HG03095 (cell line): ENCODE measurements at regions not wholly inside any gene's neighbourhood (a gene's known extent, or its start where the extent isn't known, plus 50 kb on each side); places are given as distances from the start of the nearest gene placed in this dataset.
"Not testable (repeated sequence)": the region's sequence is repeated elsewhere in the genome, so short reads cannot be mapped to it uniquely, and the experiment has no call there.

Experiments
- ATAC-seq: cut with Tn5 transposase; IDR thresholded peaks from one replicate; pipeline ENCODE4 v1.9.1; 2021; ENCODE audit warnings: moderate library complexity; ENCODE audit not compliant: unreplicated experiment

DNA sequence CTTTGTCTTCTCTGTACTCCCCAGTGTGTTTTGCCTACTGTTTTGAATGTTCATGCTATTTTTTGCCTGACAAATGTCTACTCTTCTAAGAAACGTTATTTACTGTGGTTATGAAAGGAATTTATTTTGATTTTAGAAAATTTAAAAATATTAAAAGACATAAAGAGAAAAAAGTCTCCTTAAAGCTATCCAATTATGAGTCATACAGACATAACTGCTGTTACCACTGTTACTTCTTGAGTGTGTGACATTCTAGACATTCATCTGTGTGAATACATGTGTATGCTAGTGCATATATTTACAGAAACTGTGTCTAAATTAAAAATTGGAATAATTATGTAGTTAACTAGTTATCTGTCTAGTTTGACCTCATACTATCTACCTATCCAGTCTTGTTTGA is 187.6 kb upstream of the SGCG start:
- no peak for ATAC-seq

GRCh38 chr13:23003446-23003845 is 177.3 kb upstream of the SGCG start:
- ATAC-seq, result no peak

GRCh38 chr13:23007426-23007825 is 173.4 kb upstream of the SGCG start:
- no peak for ATAC-seq

DNA sequence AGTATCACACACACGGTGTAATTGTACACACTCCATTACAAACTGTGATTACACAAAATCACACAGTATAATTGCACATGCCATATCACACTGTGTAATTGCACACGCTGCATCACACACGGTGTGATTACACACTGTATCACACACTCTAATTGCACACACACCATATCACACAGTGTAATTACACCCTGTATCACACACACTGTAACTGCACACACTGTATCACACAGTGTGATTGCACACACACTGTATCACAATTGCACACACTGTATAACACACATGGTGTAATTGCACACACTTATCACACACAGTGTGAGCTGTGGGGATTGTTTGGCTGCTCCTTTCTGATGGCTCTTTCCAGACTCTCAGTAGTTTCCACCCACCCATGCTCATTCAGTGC is 162.6 kb upstream of the SGCG start:
- no peak for ATAC-seq

DNA sequence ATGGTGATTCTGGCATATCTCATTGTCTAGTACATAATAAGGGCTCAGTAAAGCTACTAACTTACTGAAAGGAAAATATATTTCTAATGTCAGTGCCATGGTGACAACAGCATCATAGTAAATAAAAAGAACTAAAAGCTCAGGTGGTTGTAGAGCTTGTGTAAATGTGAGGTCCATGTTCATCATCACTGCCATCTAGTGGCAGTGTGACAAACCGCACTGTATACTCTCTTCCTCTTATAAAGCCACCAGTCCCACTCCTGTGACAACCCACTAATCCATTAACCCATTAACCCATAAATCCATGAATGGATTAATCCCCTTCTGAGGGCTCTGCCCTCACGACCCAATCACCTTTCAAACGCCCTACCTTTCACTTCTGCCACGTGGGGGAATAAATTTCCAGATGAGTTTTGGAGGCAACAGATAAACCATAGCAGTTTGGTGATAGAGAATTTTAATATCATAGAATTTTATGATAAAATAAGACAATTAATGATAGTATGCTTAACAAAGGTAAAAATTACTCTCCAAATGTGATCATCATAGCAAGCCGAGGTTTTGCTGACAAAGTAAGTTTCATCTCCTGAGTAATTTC is 160.4 kb upstream of the SGCG start:
- ATAC-seq, result peak; percentile 89

DNA sequence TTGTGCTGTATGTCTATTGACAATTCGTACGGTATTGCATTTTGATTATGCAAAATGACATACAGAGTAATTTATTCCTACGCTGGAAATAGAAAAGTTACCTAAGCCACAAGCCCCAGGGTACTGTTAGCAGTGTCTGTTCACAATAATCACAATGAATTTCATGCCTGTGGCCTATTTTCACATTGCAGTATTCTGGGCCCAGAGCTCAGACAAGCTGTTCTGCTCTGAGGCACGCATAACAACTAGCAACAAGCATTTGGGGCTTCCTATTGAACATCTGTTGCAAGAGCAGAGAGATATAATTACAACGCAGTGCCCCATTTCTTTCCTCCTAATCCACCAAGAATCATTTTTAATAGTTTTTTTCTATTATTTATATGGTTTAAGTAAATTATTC is 158.9 kb upstream of the SGCG start:
- ATAC-seq, result no peak

GRCh38 chr13:23022704-23023103 is 158.1 kb upstream of the SGCG start:
- ATAC-seq, result no peak

- no peak for ATAC-seq
Observed at GRCh38 chr13:23025864-23026608, 154.7 kb upstream of the SGCG start.

- no peak for ATAC-seq
Observed at GRCh38 chr13:23039266-23039935, 141.4 kb upstream of the SGCG start.

- no peak for ATAC-seq
Observed at GRCh38 chr13:23042181-23042580, 138.6 kb upstream of the SGCG start.

GRCh38 chr13:23044906-23045305 is 135.9 kb upstream of the SGCG start:
- no peak for ATAC-seq

DNA sequence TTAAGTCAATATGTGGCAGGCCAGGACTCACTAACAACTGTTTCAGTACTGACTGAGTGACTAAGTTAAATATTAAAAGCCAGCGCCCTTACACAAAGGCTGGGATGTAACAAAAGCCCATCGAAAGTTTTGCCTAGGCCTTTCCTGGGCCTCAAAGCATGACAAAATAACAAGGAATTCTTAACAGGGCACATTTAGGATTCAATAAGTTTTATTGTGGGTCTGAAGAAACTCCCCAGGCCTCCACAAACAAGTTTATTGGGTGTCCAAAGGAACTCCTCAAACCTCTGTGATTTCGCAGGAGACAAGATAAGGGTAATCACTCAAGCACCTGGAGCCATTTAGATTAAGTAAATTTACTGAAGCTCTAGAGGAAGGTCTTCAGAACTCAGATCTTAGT is 130.7 kb upstream of the SGCG start:
- ATAC-seq, result no peak

- ATAC-seq, result not testable (repeated sequence)
Observed at GRCh38 chr13:23053711-23054110, 127.1 kb upstream of the SGCG start.

- no peak for ATAC-seq
Observed at GRCh38 chr13:23059173-23059572, 121.6 kb upstream of the SGCG start.

GRCh38 chr13:23060959-23061358 is 119.8 kb upstream of the SGCG start:
- no peak for ATAC-seq

DNA sequence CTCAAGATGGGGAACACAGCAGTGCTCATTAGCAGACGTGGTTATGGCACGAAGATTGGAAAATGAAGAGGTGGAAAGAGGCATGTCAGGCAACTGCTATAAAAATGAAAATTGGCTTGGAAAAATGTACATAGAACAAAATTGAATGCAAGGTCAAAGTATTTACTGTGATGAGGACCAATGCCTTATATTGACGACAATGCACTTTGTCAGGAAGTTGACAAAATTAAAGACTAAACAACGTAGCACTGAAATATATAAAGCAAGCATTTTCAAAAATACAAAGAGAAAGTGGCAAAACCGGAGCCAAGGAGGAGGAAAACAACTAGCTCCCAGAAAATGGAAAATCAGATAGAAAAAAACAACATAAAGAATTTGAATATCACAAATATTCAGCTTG is 113.7 kb upstream of the SGCG start:
- no peak for ATAC-seq

- no peak for ATAC-seq
Observed at GRCh38 chr13:23069566-23069965, 111.2 kb upstream of the SGCG start.

DNA sequence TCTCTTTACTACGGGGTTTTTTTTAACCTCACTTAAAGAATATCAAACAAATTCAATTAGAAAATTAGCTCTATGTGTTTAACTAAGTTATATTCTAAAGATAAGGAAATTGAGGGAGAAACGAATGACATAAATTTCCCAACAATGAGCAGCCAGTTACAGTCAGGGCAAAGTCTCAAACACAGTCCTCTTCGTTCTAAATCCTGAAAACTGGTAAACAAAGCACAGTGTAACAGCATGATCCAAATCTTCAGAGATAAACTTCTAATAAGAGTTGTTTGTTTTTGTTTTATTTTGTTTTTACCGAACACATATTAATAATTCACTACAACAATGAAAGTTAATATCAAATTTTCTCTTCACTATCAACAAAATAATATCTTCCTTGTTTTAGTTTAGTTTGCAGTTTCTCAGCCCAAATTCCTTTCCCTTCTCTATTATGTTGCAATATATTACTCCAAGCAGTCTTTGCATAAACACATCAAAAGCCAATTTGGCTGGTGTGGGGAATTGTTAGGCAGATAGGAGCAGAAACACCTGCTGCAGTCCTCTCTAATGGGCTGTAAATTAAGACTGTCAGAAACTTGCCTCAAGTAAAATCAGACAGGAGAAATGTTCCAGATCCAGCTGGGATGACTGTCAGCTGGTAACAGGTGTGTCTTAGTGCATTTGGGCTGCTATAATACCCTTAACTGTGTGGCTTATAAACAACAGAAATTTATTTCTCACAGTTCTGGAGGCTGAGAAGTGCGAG is 106.5 kb upstream of the SGCG start:
- ATAC-seq, result no peak

GRCh38 chr13:23081220-23081619 is 99.6 kb upstream of the SGCG start:
- ATAC-seq, result no peak

DNA sequence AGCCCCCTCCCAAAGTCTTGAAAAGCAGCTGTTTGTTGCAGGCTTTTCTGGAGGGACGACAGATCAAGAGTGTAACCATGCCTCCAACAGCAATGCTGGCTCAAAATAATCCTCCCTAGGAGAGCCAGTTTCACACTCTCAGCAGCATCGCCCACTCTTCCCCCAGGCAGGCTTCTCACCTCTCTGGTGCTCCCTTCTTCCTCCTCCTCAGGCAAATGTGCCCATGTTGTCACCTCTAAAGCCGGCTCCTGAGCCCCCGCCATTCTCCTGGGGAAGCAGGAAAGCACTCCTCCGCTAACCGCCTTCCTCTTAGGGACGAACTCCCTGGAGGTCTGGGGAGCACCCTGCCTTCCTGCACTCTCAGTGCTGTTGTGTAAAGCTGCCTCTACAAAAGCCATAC is 98.9 kb upstream of the SGCG start:
- no peak for ATAC-seq

- ATAC-seq, result no peak
Observed at GRCh38 chr13:23086968-23087623, 93.7 kb upstream of the SGCG start.
